ENCODE measurements at regions not wholly inside any gene's neighbourhood (a gene's known extent, or its start where the extent isn't known, plus 50 kb on each side); places are given as distances from the start of the nearest gene placed in this dataset.

- TF ChIP-seq, protein P1, sequence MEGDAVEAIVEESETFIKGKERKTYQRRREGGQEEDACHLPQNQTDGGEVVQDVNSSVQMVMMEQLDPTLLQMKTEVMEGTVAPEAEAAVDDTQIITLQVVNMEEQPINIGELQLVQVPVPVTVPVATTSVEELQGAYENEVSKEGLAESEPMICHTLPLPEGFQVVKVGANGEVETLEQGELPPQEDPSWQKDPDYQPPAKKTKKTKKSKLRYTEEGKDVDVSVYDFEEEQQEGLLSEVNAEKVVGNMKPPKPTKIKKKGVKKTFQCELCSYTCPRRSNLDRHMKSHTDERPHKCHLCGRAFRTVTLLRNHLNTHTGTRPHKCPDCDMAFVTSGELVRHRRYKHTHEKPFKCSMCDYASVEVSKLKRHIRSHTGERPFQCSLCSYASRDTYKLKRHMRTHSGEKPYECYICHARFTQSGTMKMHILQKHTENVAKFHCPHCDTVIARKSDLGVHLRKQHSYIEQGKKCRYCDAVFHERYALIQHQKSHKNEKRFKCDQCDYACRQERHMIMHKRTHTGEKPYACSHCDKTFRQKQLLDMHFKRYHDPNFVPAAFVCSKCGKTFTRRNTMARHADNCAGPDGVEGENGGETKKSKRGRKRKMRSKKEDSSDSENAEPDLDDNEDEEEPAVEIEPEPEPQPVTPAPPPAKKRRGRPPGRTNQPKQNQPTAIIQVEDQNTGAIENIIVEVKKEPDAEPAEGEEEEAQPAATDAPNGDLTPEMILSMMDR (IDR thresholded peaks at IDR 0.05; ENCODE audit: low read depth, low read length, poor library complexity, severe bottlenecking) = no peak
- no peak for TF ChIP-seq EZH2phosphoT487 (IDR thresholded peaks at IDR 0.05; ENCODE audit: borderline replicate concordance, low read length)
These were observed 691.3 kb upstream of the NR2F2 start for GRCh38 chr15:95639208-95639607.

All from DOHH2 (cell line).